ENCODE measurements at regions not wholly inside any gene's neighbourhood (a gene's known extent, or its start where the extent isn't known, plus 50 kb on each side); places are given as distances from the start of the nearest gene placed in this dataset.

GRCh38 chr13:105894697-105895096, 640.8 kb downstream of the EFNB2 start:
- H3K36me3 ChIP-seq: no peaks in the 10 kb centered on the region

GRCh38 chr13:105890509-105890908, 645.0 kb downstream of the EFNB2 start:
- Histone ChIP-seq H3K36me3 (no peaks in the 10 kb centered on the region), H3K9me3 (no peaks in the 10 kb centered on the region), H3K4me1 (no peaks in the 10 kb centered on the region), H3K27me3 (no peaks in the 10 kb centered on the region), H3K27ac (no peak overlapping the region), H3K4me3 (no peak overlapping the region)
- DNase-seq: no peak
- no peak for TF ChIP-seq CTCF (IDR thresholded peaks at IDR 0.05)
- intact Hi-C loops (cut with DNase I; ENCODE audit: low total_unique reads): no loop called here

More at GRCh38 chr13:105894697-105895096, 640.8 kb downstream of the EFNB2 start:
- Histone ChIP-seq H3K4me3 (no peak overlapping the region), H3K27me3 (no peaks in the 10 kb centered on the region), H3K4me1 (no peaks in the 10 kb centered on the region), H3K27ac (no peak overlapping the region), H3K9me3 (no peaks in the 10 kb centered on the region)
- intact Hi-C loops (cut with DNase I; ENCODE audit: low total_unique reads): no loop called here
- DNase-seq: no peak
- no peak for TF ChIP-seq CTCF (IDR thresholded peaks at IDR 0.05)

- H3K9me3 ChIP-seq: no peaks in the 10 kb centered on the region
- no peak overlapping the region for H3K27ac ChIP-seq
- no peaks in the 10 kb centered on the region for H3K4me1 ChIP-seq
- no peaks in the 10 kb centered on the region for H3K27me3 ChIP-seq
- TF ChIP-seq CTCF (IDR thresholded peaks at IDR 0.05): no peak
- H3K36me3 ChIP-seq: no peaks in the 10 kb centered on the region
- no peak overlapping the region for H3K4me3 ChIP-seq
- DNase-seq: no peak
- intact Hi-C loops (cut with DNase I; ENCODE audit: low total_unique reads): no loop called here
Observed at GRCh38 chr13:105878119-105878700, 657.3 kb downstream of the EFNB2 start.

- intact Hi-C loops (cut with DNase I; ENCODE audit: low total_unique reads): no loop called here
- H3K36me3 ChIP-seq: no peaks in the 10 kb centered on the region
- H3K27me3 ChIP-seq: no peaks in the 10 kb centered on the region
- H3K9me3 ChIP-seq: no peaks in the 10 kb centered on the region
- DNase-seq: no peak
- TF ChIP-seq CTCF (IDR thresholded peaks at IDR 0.05): no peak
- H3K4me3 ChIP-seq: no peak overlapping the region
- H3K27ac ChIP-seq: no peak overlapping the region
- H3K4me1 ChIP-seq: no peaks in the 10 kb centered on the region
Observed at GRCh38 chr13:105874814-105875213, 660.6 kb downstream of the EFNB2 start.

GRCh38 chr13:105871768-105872167, 663.7 kb downstream of the EFNB2 start:
- DNase-seq: no peak
- Histone ChIP-seq H3K4me1 (no peaks in the 10 kb centered on the region), H3K4me3 (no peak overlapping the region), H3K27me3 (no peaks in the 10 kb centered on the region), H3K9me3 (no peaks in the 10 kb centered on the region), H3K36me3 (no peaks in the 10 kb centered on the region), H3K27ac (no peak overlapping the region)
- TF ChIP-seq CTCF (IDR thresholded peaks at IDR 0.05): no peak
- intact Hi-C loops (cut with DNase I; ENCODE audit: low total_unique reads): no loop called here

- no peak for TF ChIP-seq CTCF (IDR thresholded peaks at IDR 0.05)
- H3K4me3 ChIP-seq: no peak overlapping the region
Observed at GRCh38 chr13:105871326-105871725, 664.1 kb downstream of the EFNB2 start.

More at GRCh38 chr13:105871326-105871725, 664.1 kb downstream of the EFNB2 start:
- no peaks in the 10 kb centered on the region for H3K27me3 ChIP-seq
- intact Hi-C loops (cut with DNase I; ENCODE audit: low total_unique reads): no loop called here
- no peaks in the 10 kb centered on the region for H3K4me1 ChIP-seq
- H3K27ac ChIP-seq: no peak overlapping the region
- DNase-seq: no peak
- no peaks in the 10 kb centered on the region for H3K36me3 ChIP-seq
- no peaks in the 10 kb centered on the region for H3K9me3 ChIP-seq
